Ascending aorta (tissue), 2 donors: ENCODE measurements at regions not wholly inside any gene's neighbourhood (a gene's known extent, or its start where the extent isn't known, plus 50 kb on each side); places are given as distances from the start of the nearest gene placed in this dataset.
"Not testable (repeated sequence)": the region's sequence is repeated elsewhere in the genome, so short reads cannot be mapped to it uniquely, and the experiment has no call there.

Experiments
- DNase-seq, 2 donors: peaks; one replicate each; pipeline ENCODE4 v3.0.0-alpha.2; 2019; ENCODE audit warnings: low spot score in 2 of 2
- H3K27ac ChIP-seq, 2 donors: fragments of 200-600 bp; sonication (generic); one replicate each; pipeline ENCODE4 v1.5.1; 2016 to 2017; ENCODE audit warnings: mild to moderate bottlenecking in 1 of 2
- H3K27me3 ChIP-seq: fragments of 200-600 bp; sonication (generic); one replicate; pipeline ENCODE4 v1.5.1; 2017
- H3K36me3 ChIP-seq, 2 donors: fragments of 200-600 bp; sonication (generic); one replicate each; pipeline ENCODE4 v1.5.1; 2016
- H3K4me1 ChIP-seq, 2 donors: fragments of 200-600 bp; sonication (generic); one replicate each; pipeline ENCODE4 v1.5.1; 2016 to 2017; ENCODE audit warnings: mild to moderate bottlenecking in 1 of 2
- H3K4me3 ChIP-seq, 2 donors: fragments of 200-600 bp; sonication (generic); one replicate each; pipeline ENCODE4 v1.5.1; 2016 to 2017; ENCODE audit warnings: mild to moderate bottlenecking in 1 of 2
- H3K9me3 ChIP-seq, 2 donors: fragments of 200-600 bp; sonication (generic); one replicate each; pipeline ENCODE4 v1.5.1; 2016
- intact Hi-C: fragments of 100-400 bp; cut with DNase I; formaldehyde crosslinking; loops from one replicate; pipeline ENCODE4 v1.15.1; 2023

GRCh38 chr9:43139349-43139748 lies 955.9 kb downstream of the SPATA31A6 start:
- H3K27ac ChIP-seq, intact Hi-C loops, H3K27me3 ChIP-seq, H3K9me3 ChIP-seq, DNase-seq, H3K36me3 ChIP-seq, H3K4me1 ChIP-seq, H3K4me3 ChIP-seq: not testable (repeated sequence)

DNA sequence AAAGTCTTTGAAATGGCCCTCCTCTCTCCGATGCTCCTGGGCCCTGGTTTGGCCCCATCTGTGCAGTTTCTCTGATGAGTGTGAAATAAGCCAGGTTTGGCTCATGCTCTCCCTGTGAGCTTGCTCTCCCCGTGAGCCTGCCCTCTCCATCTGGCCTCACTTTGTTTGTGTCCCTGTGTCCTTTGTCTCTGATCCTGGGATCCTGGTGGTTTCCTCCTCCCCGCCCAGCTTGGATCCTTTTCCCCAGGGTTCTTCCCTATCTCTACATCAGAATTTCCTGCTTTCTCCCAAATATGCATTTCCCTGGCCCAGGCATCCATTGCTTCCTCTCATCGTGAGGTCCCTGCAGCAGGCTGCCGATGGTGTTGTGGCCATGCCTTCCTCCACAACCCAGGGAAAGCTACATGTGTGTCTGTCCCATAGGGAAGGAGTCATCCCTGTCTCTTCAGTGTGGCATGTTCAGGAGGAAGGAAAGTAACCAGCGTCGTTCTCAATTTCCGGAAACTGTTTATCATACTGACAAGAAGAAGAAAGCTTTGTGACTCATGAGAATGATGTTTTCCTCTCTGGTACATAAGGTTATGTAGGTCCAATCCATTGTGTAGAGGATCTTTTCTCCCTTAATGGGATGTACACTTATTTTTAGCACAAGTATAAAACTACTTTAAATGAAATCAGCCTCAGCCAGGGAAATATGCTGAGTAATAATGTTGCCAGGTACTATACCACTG lies 956.6 kb downstream of the SPATA31A6 start:
- H3K36me3 ChIP-seq, H3K9me3 ChIP-seq, H3K4me1 ChIP-seq, intact Hi-C loops, H3K4me3 ChIP-seq, H3K27me3 ChIP-seq, DNase-seq, H3K27ac ChIP-seq: not testable (repeated sequence)
